IMR-90 (cell line): ENCODE measurements at regions not wholly inside any gene's neighbourhood (a gene's known extent, or its start where the extent isn't known, plus 50 kb on each side); places are given as distances from the start of the nearest gene placed in this dataset.

Experiments
- ATAC-seq: fragments of 200-7000 bp; cut with Tn5 transposase; 2 replicates; pipeline ENCODE4 v1.9.1; 2020; ENCODE audit warnings: low read depth, mild to moderate bottlenecking, moderate library complexity
- BruUV-seq: library from RNA; stranded (reverse); fragments of 400-500 nt; replicated peaks from 2 replicates; lab custom pipeline; 2021; lab: Mats Ljungman, UMichigan
- CTCF ChIA-PET: fragments of 300-600 bp; formaldehyde crosslinking; extraction: SDS; loops from one replicate; lab custom pipeline; 2021; ENCODE audit warnings: antibody characterized with exemption; lab: Yijun Ruan, JAX
- POLR2A ChIA-PET: fragments of 300-600 bp; sonication (Branson Sonifier 250); formaldehyde crosslinking; loops from one replicate; lab custom pipeline; 2022; ENCODE audit warnings: antibody characterized with exemption; ENCODE audit not compliant: unreplicated experiment; lab: Charles Lee
- DNase-seq: peaks from one replicate; pipeline ENCODE4 v3.0.0; 2013
- H2AFZ ChIP-seq: replicated peaks from 2 replicates; pipeline ENCODE3; 2013; ENCODE audit warnings: low read length, mild to moderate bottlenecking; ENCODE audit not compliant: poor library complexity
- H2AK5ac ChIP-seq: 2 replicates; pipeline ENCODE4 v1.6.1; 2013; ENCODE audit warnings: low read depth, low read length, inconsistent platforms
- H2AK9ac ChIP-seq: replicated peaks from 2 replicates; pipeline ENCODE3; 2013; ENCODE audit warnings: mild to moderate bottlenecking, low read depth, low read length, moderate library complexity; ENCODE audit not compliant: poor library complexity
- H2BK120ac ChIP-seq: 2 replicates; pipeline ENCODE4 v1.6.1; 2013; ENCODE audit warnings: low read depth, low read length, inconsistent platforms
- H2BK15ac ChIP-seq: 3 replicates; pipeline ENCODE4 v1.6.1; 2013; ENCODE audit warnings: low read depth, low read length, inconsistent platforms
- H2BK20ac ChIP-seq: 2 replicates; pipeline ENCODE4 v1.6.1; 2013; ENCODE audit warnings: low read depth, mild to moderate bottlenecking, inconsistent platforms, low read length, moderate library complexity
- H2BK5ac ChIP-seq: 2 replicates; pipeline ENCODE4 v1.6.1; 2013; ENCODE audit warnings: mild to moderate bottlenecking, low read depth, low read length, inconsistent platforms; ENCODE audit not compliant: poor library complexity, severe bottlenecking
- H3K14ac ChIP-seq: replicated peaks from 2 replicates; pipeline ENCODE4 v1.6.1; 2013; ENCODE audit warnings: low read depth, low read length, inconsistent platforms
- H3K18ac ChIP-seq: 2 replicates; pipeline ENCODE4 v1.6.1; 2013; ENCODE audit warnings: low read depth, low read length, control low read depth
- H3K23ac ChIP-seq: 2 replicates; pipeline ENCODE4 v1.6.1; 2013; ENCODE audit warnings: low read depth, low read length, inconsistent platforms
- H3K27ac ChIP-seq: 2 replicates; pipeline ENCODE4 v1.5.1; 2013; ENCODE audit warnings: mild to moderate bottlenecking, control low read depth, low read length; ENCODE audit not compliant: insufficient read depth
- H3K27me3 ChIP-seq: 2 replicates; pipeline ENCODE4 v1.6.1; 2013; ENCODE audit warnings: low read length; ENCODE audit not compliant: control insufficient read depth, insufficient read depth
- H3K36me3 ChIP-seq: 2 replicates; pipeline ENCODE4 v1.6.1; 2013; ENCODE audit warnings: low read length, mixed read lengths; ENCODE audit not compliant: control insufficient read depth, insufficient read depth
- H3K4ac ChIP-seq: 2 replicates; pipeline ENCODE4 v1.6.1; 2013; ENCODE audit warnings: low read depth, low read length, inconsistent platforms
- H3K4me1 ChIP-seq: 2 replicates; pipeline ENCODE4 v1.6.1; 2013; ENCODE audit warnings: low read length, mixed read lengths; ENCODE audit not compliant: control insufficient read depth, insufficient read depth
- H3K4me2 ChIP-seq: 2 replicates; pipeline ENCODE4 v1.6.1; 2013; ENCODE audit warnings: low read depth, mild to moderate bottlenecking, control low read depth, low read length, moderate library complexity
- H3K4me3 ChIP-seq: 2 replicates; pipeline ENCODE4 v1.5.1; 2013; ENCODE audit warnings: low read depth, mild to moderate bottlenecking, control low read depth, low read length, moderate library complexity; ENCODE audit not compliant: insufficient read depth
- H3K56ac ChIP-seq: 2 replicates; pipeline ENCODE4 v1.6.1; 2013; ENCODE audit warnings: low read length, inconsistent platforms; ENCODE audit not compliant: insufficient read depth; ENCODE audit errors: extremely low read depth
- H3K79me1 ChIP-seq, 2 experiments: 2 replicates each; pipeline ENCODE4 v1.6.1; 2013; ENCODE audit warnings: low read length in 2 of 2, inconsistent platforms in 1 of 2, low read depth in 1 of 2
- H3K9ac ChIP-seq: 2 replicates; pipeline ENCODE4 v1.6.1; 2013; ENCODE audit warnings: low read depth, low read length, control low read depth
- H3K9me1 ChIP-seq: 2 replicates; pipeline ENCODE4 v1.6.1; 2013; ENCODE audit warnings: low read length, inconsistent platforms; ENCODE audit not compliant: insufficient read depth
- H3K9me3 ChIP-seq: 2 replicates; pipeline ENCODE4 v1.6.1; 2013; ENCODE audit warnings: low read length; ENCODE audit not compliant: control insufficient read depth, insufficient read depth
- H4K20me1 ChIP-seq: 2 replicates; pipeline ENCODE4 v1.6.1; 2013; ENCODE audit warnings: low read length, inconsistent platforms; ENCODE audit not compliant: insufficient read depth
- H4K5ac ChIP-seq: 2 replicates; pipeline ENCODE4 v1.6.1; 2013; ENCODE audit warnings: mild to moderate bottlenecking, low read depth, low read length, control low read depth
- H4K8ac ChIP-seq, 2 experiments: 2 replicates each; pipeline ENCODE4 v1.6.1; 2013; ENCODE audit warnings: low read depth in 2 of 2, low read length in 2 of 2, control low read depth in 1 of 2, inconsistent platforms in 1 of 2
- H4K91ac ChIP-seq: 2 replicates; pipeline ENCODE4 v1.6.1; 2013; ENCODE audit warnings: low read depth, low read length, inconsistent platforms; ENCODE audit not compliant: insufficient read depth
- BHLHE40 ChIP-seq: fragments of 150-350 bp; IDR thresholded peaks from 2 replicates; pipeline ENCODE4 v1.6.1; 2016; ENCODE audit warnings: mild to moderate bottlenecking, low read depth, low read length
- CEBPB ChIP-seq: IDR thresholded peaks from 2 replicates; pipeline ENCODE4 v1.6.1; 2012; ENCODE audit warnings: low read depth, low read length, improper control_type of control experiment
- CHD1 ChIP-seq: IDR thresholded peaks from 2 replicates; pipeline ENCODE4 v1.6.1; 2012; ENCODE audit warnings: low read depth, low read length, improper control_type of control experiment
- CTCF ChIP-seq: conservative IDR thresholded peaks from 2 replicates; pipeline ENCODE4 v1.5.1; 2012; ENCODE audit warnings: mild to moderate bottlenecking, low read depth, low read length, improper control_type of control experiment
- FOS ChIP-seq: fragments of 150-350 bp; IDR thresholded peaks from 2 replicates; pipeline ENCODE4 v1.6.1; 2016; ENCODE audit warnings: low read depth, low read length
- MAZ ChIP-seq: IDR thresholded peaks from 2 replicates; pipeline ENCODE4 v1.6.1; 2012; ENCODE audit warnings: low read depth, mild to moderate bottlenecking, low read length, improper control_type of control experiment, moderate library complexity, borderline replicate concordance
- MXI1 ChIP-seq: IDR thresholded peaks from 2 replicates; pipeline ENCODE4 v1.6.1; 2012; ENCODE audit warnings: low read depth, mild to moderate bottlenecking, low read length, moderate library complexity, borderline replicate concordance
- NFE2L2 ChIP-seq: fragments of 150-350 bp; IDR thresholded peaks from 2 replicates; pipeline ENCODE4 v1.6.1; 2016; ENCODE audit warnings: low read depth, mild to moderate bottlenecking, low read length
- POLR2A ChIP-seq: IDR thresholded peaks from 2 replicates; pipeline ENCODE4 v1.6.1; 2012; ENCODE audit warnings: mild to moderate bottlenecking, low read depth, low read length
- RCOR1 ChIP-seq: IDR thresholded peaks from 2 replicates; pipeline ENCODE4 v1.6.1; 2012; ENCODE audit warnings: mild to moderate bottlenecking, low read length, improper control_type of control experiment; ENCODE audit not compliant: insufficient replicate concordance
- SMC3 ChIP-seq: fragments of 150-350 bp; IDR thresholded peaks from 2 replicates; pipeline ENCODE4 v1.6.1; 2016; ENCODE audit warnings: low read depth, mild to moderate bottlenecking, antibody characterized with exemption, low read length, moderate library complexity
- USF2 ChIP-seq: fragments of 150-350 bp; IDR thresholded peaks from 2 replicates; pipeline ENCODE4 v1.6.1; 2017; ENCODE audit warnings: mild to moderate bottlenecking, antibody characterized with exemption, low read length, low read depth
- WGBS, 2 experiments: methylation state at CpG; one replicate each; pipeline versions ENCODE4 v1.1.5 to v1.1.7; 2013; ENCODE audit warnings: missing lambda C conversion rate in 2 of 2; ENCODE audit not compliant: insufficient read length in 1 of 2; ENCODE audit errors: extremely low coverage in 2 of 2; 5-methylcytosine and 5-hydroxymethylcytosine counted together
- dilution Hi-C: fragments of 300-500 bp; cut with HindIII; formaldehyde crosslinking; loops from one replicate; pipeline ENCODE4 v1.14.3; 2018; ENCODE audit warnings: low sequenced_read_pairs; ENCODE audit not compliant: unreplicated experiment
- in situ Hi-C: fragments of 300-500 bp; cut with MboI; formaldehyde crosslinking; loops from 3 replicates; pipeline ENCODE4 v1.14.3; 2019; ENCODE audit warnings: low sequenced_read_pairs, inconsistent platforms, mixed read lengths
- intact Hi-C: fragments of 100-400 bp; cut with micrococcal nuclease; formaldehyde crosslinking; loops from 2 replicates; pipeline ENCODE4 v1.10.0; 2022
- TF ChIP-seq, protein P1 (sequence below): fragments of 150-350 bp; IDR thresholded peaks from 2 replicates; pipeline ENCODE4 v1.6.1; 2016; ENCODE audit warnings: low read depth, mild to moderate bottlenecking, low read length, moderate library complexity, borderline replicate concordance

- H2BK120ac ChIP-seq: no peak overlapping the region
- no peak overlapping the region for H3K4me3 ChIP-seq
- in situ Hi-C loops: no loop called here
- no peak overlapping the region for H4K91ac ChIP-seq
- no peaks in the 10 kb centered on the region for H3K79me1 ChIP-seq
- DNase-seq: no peak
- peaks cover 58% of the 10 kb centered on the region for H3K27me3 ChIP-seq
- no peaks in the 10 kb centered on the region for H4K20me1 ChIP-seq
- no peak overlapping the region for H3K23ac ChIP-seq
- no peak overlapping the region for H3K9ac ChIP-seq
- BruUV-seq: no TSS peak
- intact Hi-C loops: no loop called here
- no peak overlapping the region for H4K5ac ChIP-seq
- no peak overlapping the region for H3K4me2 ChIP-seq
- TF ChIP-seq CHD1: no peak
- TF ChIP-seq USF2: no peak
- no peak for TF ChIP-seq POLR2A
- TF ChIP-seq SMC3: no peak
- TF ChIP-seq CEBPB: no peak
- TF ChIP-seq NFE2L2: no peak
- TF ChIP-seq, protein P1, sequence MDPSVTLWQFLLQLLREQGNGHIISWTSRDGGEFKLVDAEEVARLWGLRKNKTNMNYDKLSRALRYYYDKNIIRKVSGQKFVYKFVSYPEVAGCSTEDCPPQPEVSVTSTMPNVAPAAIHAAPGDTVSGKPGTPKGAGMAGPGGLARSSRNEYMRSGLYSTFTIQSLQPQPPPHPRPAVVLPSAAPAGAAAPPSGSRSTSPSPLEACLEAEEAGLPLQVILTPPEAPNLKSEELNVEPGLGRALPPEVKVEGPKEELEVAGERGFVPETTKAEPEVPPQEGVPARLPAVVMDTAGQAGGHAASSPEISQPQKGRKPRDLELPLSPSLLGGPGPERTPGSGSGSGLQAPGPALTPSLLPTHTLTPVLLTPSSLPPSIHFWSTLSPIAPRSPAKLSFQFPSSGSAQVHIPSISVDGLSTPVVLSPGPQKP: no peak
- TF ChIP-seq RCOR1: no peak
- no peak for TF ChIP-seq MXI1
- no peak for TF ChIP-seq CTCF
- no peak for TF ChIP-seq FOS
- no peak for TF ChIP-seq MAZ
- TF ChIP-seq BHLHE40: no peak
- H3K4me1 ChIP-seq: no peaks in the 10 kb centered on the region
- no CpG with 5 or more reads among the region's 5 CpGs for WGBS, 2 experiments
- no peak for ATAC-seq
- H2AK9ac ChIP-seq: no peak overlapping the region
- H3K36me3 ChIP-seq: no peaks in the 10 kb centered on the region
- no peaks in the 10 kb centered on the region for H3K9me1 ChIP-seq
- H2AFZ ChIP-seq: no peak overlapping the region
- no peak overlapping the region for H3K4ac ChIP-seq
- H2BK20ac ChIP-seq: no peak overlapping the region
- dilution Hi-C loops: no loop called here
- no peak overlapping the region for H2BK5ac ChIP-seq
- no peak overlapping the region for H3K18ac ChIP-seq
- H4K8ac ChIP-seq: no peak overlapping the region
- peaks cover 5% of the 10 kb centered on the region; the same call in 1 of the 2 replicates for H3K9me3 ChIP-seq
- H3K27ac ChIP-seq: no peak overlapping the region
- no peak overlapping the region for H2BK15ac ChIP-seq
- ChIA-PET CTCF (no interaction called here), POLR2A (no interaction called here)
- H3K14ac ChIP-seq: no peak overlapping the region
- no peak overlapping the region for H3K56ac ChIP-seq
- no peak overlapping the region for H2AK5ac ChIP-seq
Observed at GRCh38 chr4:1523033-1523432, 116.8 kb upstream of the NKX1-1 start.
